ENCODE measurements at regions not wholly inside any gene's neighbourhood (a gene's known extent, or its start where the extent isn't known, plus 50 kb on each side); places are given as distances from the start of the nearest gene placed in this dataset.
"Not testable (repeated sequence)": the region's sequence is repeated elsewhere in the genome, so short reads cannot be mapped to it uniquely, and the experiment has no call there.

- H3K9me3 Mint-ChIP-seq, result peaks cover 3% of the 10 kb centered on the region
- H3K36me3 Mint-ChIP-seq, result no peaks in the 10 kb centered on the region
- no peak for ATAC-seq
- no peak overlapping the region for H3K27ac Mint-ChIP-seq
- H3K4me1 Mint-ChIP-seq, result no peaks in the 10 kb centered on the region
- no peak for DNase-seq (ENCODE audit: low spot score in 2 of 2)
- H3K4me3 Mint-ChIP-seq, result no peak overlapping the region
These were observed 170.0 kb upstream of the NPY2R start for GRCh38 chr4:155038459-155038858.

DNA sequence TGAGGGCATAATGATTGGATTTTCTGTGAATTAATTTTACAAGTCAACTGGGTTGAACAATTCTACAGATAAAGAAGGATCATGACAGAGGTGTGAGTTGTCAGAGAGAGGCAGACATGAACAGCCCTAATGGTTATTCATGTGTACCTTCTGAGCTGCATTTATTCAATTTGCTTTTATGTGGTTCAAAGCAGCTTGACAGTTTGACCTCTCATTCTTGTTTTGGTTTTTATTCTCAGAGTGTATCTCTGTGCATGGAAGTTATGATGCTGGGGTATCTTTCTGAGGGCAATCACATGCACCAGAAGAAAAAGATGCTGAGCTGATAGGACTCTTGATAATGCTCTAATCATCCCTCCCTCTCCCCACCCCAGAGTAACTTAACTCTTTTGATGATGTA lies 169.3 kb upstream of the NPY2R start:
- H3K9me3 Mint-ChIP-seq, result peaks cover 3% of the 10 kb centered on the region
- DNase-seq (ENCODE audit: low spot score in 2 of 2) (no peak), ATAC-seq (no peak)
- no peaks in the 10 kb centered on the region for H3K4me1 Mint-ChIP-seq
- H3K4me3 Mint-ChIP-seq, result no peak overlapping the region
- no peak overlapping the region for H3K27ac Mint-ChIP-seq
- H3K36me3 Mint-ChIP-seq, result no peaks in the 10 kb centered on the region

DNA sequence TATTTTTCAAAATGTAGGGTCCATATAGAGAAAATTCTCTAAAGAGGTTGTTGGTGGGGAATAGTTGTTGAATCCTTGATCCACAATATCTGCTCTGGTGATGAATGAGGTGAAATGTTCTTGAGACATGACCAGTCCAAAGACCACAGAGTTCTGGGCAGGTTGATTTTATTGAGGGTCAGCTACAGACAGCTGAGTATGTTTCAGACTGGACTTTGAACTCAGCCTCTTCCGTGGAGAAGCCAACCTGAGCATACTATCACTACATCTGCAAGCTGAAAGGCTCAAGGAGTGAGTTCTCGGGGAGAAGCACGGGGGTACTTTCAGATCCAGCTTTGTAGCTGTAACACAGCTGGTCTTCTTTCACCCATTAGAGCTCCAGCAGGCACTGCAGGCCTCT lies 168.4 kb upstream of the NPY2R start:
- Mint-ChIP-seq H3K36me3 (no peaks in the 10 kb centered on the region), H3K4me1 (no peaks in the 10 kb centered on the region), H3K27ac (no peak overlapping the region), H3K4me3 (no peak overlapping the region), H3K9me3 (peaks cover 3% of the 10 kb centered on the region)
- DNase-seq (ENCODE audit: low spot score in 2 of 2) (no peak), ATAC-seq (no peak)

GRCh38 chr4:155042014-155042413 lies 166.4 kb upstream of the NPY2R start:
- Mint-ChIP-seq H3K4me3 (no peak overlapping the region), H3K9me3 (peaks cover 3% of the 10 kb centered on the region), H3K36me3 (no peaks in the 10 kb centered on the region), H3K27ac (no peak overlapping the region), H3K4me1 (no peaks in the 10 kb centered on the region)
- no peak for DNase-seq (ENCODE audit: low spot score in 2 of 2)
- no peak for ATAC-seq

DNA sequence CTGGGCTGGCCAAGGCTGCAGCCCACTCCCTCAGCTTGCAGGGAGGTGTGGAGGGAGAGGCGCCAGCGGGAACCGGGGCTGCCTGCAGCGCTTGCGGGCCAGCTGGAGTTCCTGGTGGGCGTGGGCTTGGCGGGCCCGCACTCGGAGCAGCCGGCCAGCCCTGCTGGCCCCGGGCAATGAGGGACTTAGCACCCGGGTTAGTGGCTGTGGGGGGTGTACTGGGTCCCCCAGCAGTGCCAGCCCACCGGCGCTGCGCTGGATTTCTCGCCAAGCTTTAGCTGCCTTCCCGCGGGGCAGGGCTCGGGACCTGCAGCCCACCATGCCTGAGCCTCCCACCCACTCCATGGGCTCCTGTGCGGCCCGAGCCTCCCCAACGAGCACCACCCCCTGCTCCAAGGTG lies 164.2 kb upstream of the NPY2R start:
- not testable (repeated sequence) for H3K36me3 Mint-ChIP-seq; H3K4me3 Mint-ChIP-seq; H3K27ac Mint-ChIP-seq; H3K9me3 Mint-ChIP-seq; ATAC-seq; H3K4me1 Mint-ChIP-seq; DNase-seq (ENCODE audit: low spot score in 2 of 2)

- no peak overlapping the region for H3K27ac Mint-ChIP-seq
- no peaks in the 10 kb centered on the region for H3K4me1 Mint-ChIP-seq
- no peak overlapping the region for H3K4me3 Mint-ChIP-seq
- no peak for ATAC-seq
- H3K9me3 Mint-ChIP-seq, result peaks cover under 1% of the 10 kb centered on the region
- no peaks in the 10 kb centered on the region for H3K36me3 Mint-ChIP-seq
- no peak for DNase-seq (ENCODE audit: low spot score in 2 of 2)
These were observed 160.7 kb upstream of the NPY2R start for GRCh38 chr4:155047755-155048154.

DNA sequence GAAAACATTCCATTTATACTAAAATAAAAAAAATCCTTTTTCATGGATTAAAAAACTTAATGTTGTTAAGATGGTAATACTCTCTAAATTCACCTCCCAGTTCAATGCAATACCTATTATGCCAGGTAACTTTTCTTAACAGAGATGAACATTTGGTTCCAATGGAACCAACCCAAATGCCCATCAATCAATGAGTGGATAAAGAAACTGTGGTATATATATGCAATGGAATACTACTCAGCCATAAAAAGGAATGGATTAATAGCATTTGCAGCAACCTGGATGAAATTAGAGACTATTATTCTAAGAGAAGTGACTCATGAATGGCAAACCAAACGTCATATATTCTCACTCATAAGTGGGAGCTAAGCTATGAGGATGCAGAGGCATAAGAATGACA lies 154.4 kb upstream of the NPY2R start:
- H3K4me3 Mint-ChIP-seq; H3K36me3 Mint-ChIP-seq; H3K4me1 Mint-ChIP-seq; DNase-seq (ENCODE audit: low spot score in 2 of 2); H3K9me3 Mint-ChIP-seq; H3K27ac Mint-ChIP-seq; ATAC-seq: not testable (repeated sequence)

GRCh38 chr4:155060419-155060818 lies 148.0 kb upstream of the NPY2R start:
- no peak for ATAC-seq
- no peak overlapping the region for H3K4me3 Mint-ChIP-seq
- H3K27ac Mint-ChIP-seq, result no peak overlapping the region
- H3K36me3 Mint-ChIP-seq, result no peaks in the 10 kb centered on the region
- no peak for DNase-seq (ENCODE audit: low spot score in 2 of 2)
- H3K4me1 Mint-ChIP-seq, result no peaks in the 10 kb centered on the region
- no peaks in the 10 kb centered on the region for H3K9me3 Mint-ChIP-seq

GRCh38 chr4:155060873-155061272 lies 147.6 kb upstream of the NPY2R start:
- H3K27ac Mint-ChIP-seq, result no peak overlapping the region
- DNase-seq (ENCODE audit: low spot score in 2 of 2) (no peak), ATAC-seq (no peak)
- H3K9me3 Mint-ChIP-seq, result no peaks in the 10 kb centered on the region
- H3K4me1 Mint-ChIP-seq, result no peaks in the 10 kb centered on the region
- no peak overlapping the region for H3K4me3 Mint-ChIP-seq
- H3K36me3 Mint-ChIP-seq, result no peaks in the 10 kb centered on the region

- ATAC-seq (no peak), DNase-seq (ENCODE audit: low spot score in 2 of 2) (no peak)
- Mint-ChIP-seq H3K27ac (no peak overlapping the region), H3K4me3 (no peak overlapping the region), H3K9me3 (peaks cover 3% of the 10 kb centered on the region), H3K4me1 (no peaks in the 10 kb centered on the region), H3K36me3 (no peaks in the 10 kb centered on the region)
These were observed 145.5 kb upstream of the NPY2R start for GRCh38 chr4:155062948-155063347.

- H3K9me3 Mint-ChIP-seq; H3K36me3 Mint-ChIP-seq; H3K4me1 Mint-ChIP-seq; DNase-seq (ENCODE audit: low spot score in 2 of 2); H3K27ac Mint-ChIP-seq; H3K4me3 Mint-ChIP-seq; ATAC-seq: not testable (repeated sequence)
These were observed 143.5 kb upstream of the NPY2R start for GRCh38 chr4:155064934-155065333.

DNA sequence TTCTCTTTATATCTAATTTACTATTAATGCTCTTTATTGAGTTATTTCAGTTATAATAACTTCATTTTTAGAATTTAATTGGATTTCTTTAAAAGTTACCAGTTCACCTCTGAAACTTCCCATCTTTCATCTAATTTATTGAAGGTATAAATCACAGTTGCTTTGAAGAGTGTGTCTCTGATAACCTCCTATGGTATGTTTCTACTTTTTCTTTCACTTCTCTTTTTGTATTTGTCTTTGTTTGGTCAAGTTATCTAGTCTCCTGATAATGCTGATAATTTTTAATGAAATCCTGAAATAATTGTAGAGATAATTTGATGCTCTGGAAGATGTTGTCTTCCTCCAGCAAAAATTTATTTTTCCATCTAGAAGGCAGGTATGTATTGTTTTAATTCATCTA lies 141.6 kb upstream of the NPY2R start:
- no peak for ATAC-seq
- H3K36me3 Mint-ChIP-seq, result no peaks in the 10 kb centered on the region
- no peak overlapping the region for H3K4me3 Mint-ChIP-seq
- DNase-seq (ENCODE audit: low spot score in 2 of 2), result no peak
- H3K4me1 Mint-ChIP-seq, result no peaks in the 10 kb centered on the region
- H3K9me3 Mint-ChIP-seq, result peaks cover 6% of the 10 kb centered on the region
- H3K27ac Mint-ChIP-seq, result no peak overlapping the region

- H3K4me1 Mint-ChIP-seq, result no peaks in the 10 kb centered on the region
- no peaks in the 10 kb centered on the region for H3K36me3 Mint-ChIP-seq
- no peak overlapping the region for H3K27ac Mint-ChIP-seq
These were observed 136.5 kb upstream of the NPY2R start for GRCh38 chr4:155071962-155072361.

DNA sequence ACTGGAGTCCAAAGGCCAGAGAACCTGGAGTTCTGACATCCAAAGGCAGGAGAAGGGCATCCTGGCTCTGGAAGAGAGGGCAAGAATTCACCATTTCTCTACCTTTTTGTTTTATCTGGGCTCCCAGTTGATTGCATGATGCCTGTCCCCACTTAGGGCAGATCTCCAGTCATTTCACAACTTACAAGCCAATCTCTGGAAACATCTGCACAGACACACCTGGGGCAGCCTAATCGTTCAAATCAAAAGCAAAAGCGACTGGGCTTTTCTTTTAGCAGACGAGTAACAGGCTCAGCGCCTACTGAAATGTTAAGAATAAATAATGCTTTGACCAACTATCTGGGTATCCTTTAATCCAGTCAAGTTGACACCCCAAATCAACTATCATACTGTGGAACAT lies 136.0 kb upstream of the NPY2R start:
- Mint-ChIP-seq H3K9me3 (peaks cover 3% of the 10 kb centered on the region), H3K4me1 (no peaks in the 10 kb centered on the region), H3K27ac (no peak overlapping the region), H3K4me3 (no peak overlapping the region), H3K36me3 (no peaks in the 10 kb centered on the region)
- no peak for DNase-seq (ENCODE audit: low spot score in 2 of 2)
- no peak for ATAC-seq

More at GRCh38 chr4:155071962-155072361, 136.5 kb upstream of the NPY2R start:
- ATAC-seq (no peak), DNase-seq (ENCODE audit: low spot score in 2 of 2) (no peak)
- Mint-ChIP-seq H3K4me3 (no peak overlapping the region), H3K9me3 (peaks cover 3% of the 10 kb centered on the region)

GRCh38 chr4:155073852-155074251 lies 134.6 kb upstream of the NPY2R start:
- no peak overlapping the region for H3K4me3 Mint-ChIP-seq

DNA sequence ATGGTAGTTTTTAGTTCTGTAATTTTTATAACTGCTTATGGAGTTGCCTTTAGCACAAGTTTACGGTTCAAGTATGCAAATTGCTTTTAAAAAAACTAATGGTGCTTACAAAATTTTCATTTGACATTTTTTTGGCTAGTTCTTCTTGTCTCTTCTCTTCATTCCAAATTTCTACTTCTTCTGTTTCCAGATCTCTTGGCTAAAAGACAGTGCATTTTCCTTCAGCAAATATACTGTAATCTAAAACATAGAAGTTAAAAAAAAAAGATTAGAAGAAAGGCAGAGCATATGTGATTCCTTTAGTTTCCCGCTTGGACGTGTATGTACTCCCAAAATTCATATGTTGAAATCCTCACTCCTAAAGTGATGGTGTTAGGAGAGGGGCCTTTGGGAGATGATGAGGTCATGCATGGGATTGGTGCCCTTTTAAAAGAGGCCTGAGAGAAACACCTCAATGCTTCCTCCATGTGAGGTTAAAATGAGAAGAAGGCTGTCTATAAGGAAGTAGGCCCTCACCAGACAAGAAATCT lies 132.1 kb upstream of the NPY2R start:
- H3K27ac Mint-ChIP-seq, result no peak overlapping the region
- no peaks in the 10 kb centered on the region for H3K36me3 Mint-ChIP-seq
- H3K9me3 Mint-ChIP-seq, result no peaks in the 10 kb centered on the region
- H3K4me3 Mint-ChIP-seq, result no peak overlapping the region
- H3K4me1 Mint-ChIP-seq, result no peaks in the 10 kb centered on the region
- no peak for DNase-seq (ENCODE audit: low spot score in 2 of 2)
- no peak for ATAC-seq

More at GRCh38 chr4:155073852-155074251, 134.6 kb upstream of the NPY2R start:
- H3K9me3 Mint-ChIP-seq, result peaks cover 1% of the 10 kb centered on the region
- no peaks in the 10 kb centered on the region for H3K4me1 Mint-ChIP-seq
- no peak for ATAC-seq
- no peaks in the 10 kb centered on the region for H3K36me3 Mint-ChIP-seq
- no peak for DNase-seq (ENCODE audit: low spot score in 2 of 2)
- no peak overlapping the region for H3K27ac Mint-ChIP-seq

Data from stimulated activated effector memory CD8-positive, alpha-beta T cell treated with anti-CD3 and anti-CD28 coated beads, Interleukin-12 subunit alpha, Interleukin-12 subunit beta, amount 100 ng/mL, for 72 hours (primary cell).